HG03378 (cell line): ENCODE measurements at regions not wholly inside any gene's neighbourhood (a gene's known extent, or its start where the extent isn't known, plus 50 kb on each side); places are given as distances from the start of the nearest gene placed in this dataset.

Experiments used
- ATAC-seq: cut with Tn5 transposase; IDR thresholded peaks from one replicate; pipeline ENCODE4 v1.9.1; 2021; ENCODE audit warnings: mild to moderate bottlenecking, moderate library complexity; ENCODE audit not compliant: unreplicated experiment

- ATAC-seq: no peak
Observed at GRCh38 chr6:167672738-167673137, 154.0 kb upstream of the AFDN start.

- no peak for ATAC-seq
Observed at GRCh38 chr6:167673946-167674345, 152.8 kb upstream of the AFDN start.

- no peak for ATAC-seq
Observed at GRCh38 chr6:167674486-167674885, 152.2 kb upstream of the AFDN start.

GRCh38 chr6:167676000-167676665 lies 150.6 kb upstream of the AFDN start:
- no peak for ATAC-seq

- ATAC-seq: no peak
Observed at GRCh38 chr6:167676666-167677421, 149.9 kb upstream of the AFDN start.

GRCh38 chr6:167677422-167677789 lies 149.3 kb upstream of the AFDN start:
- ATAC-seq: no peak

GRCh38 chr6:167678102-167679101 lies 148.3 kb upstream of the AFDN start:
- ATAC-seq: no peak

- ATAC-seq: no peak
Observed at GRCh38 chr6:167679122-167679736, 147.5 kb upstream of the AFDN start.

- ATAC-seq: no peak
Observed at GRCh38 chr6:167679790-167680604, 146.7 kb upstream of the AFDN start.

- ATAC-seq: no peak
Observed at GRCh38 chr6:167680605-167681149, 146.0 kb upstream of the AFDN start.

GRCh38 chr6:167682125-167682524 lies 144.6 kb upstream of the AFDN start:
- ATAC-seq: no peak

- no peak for ATAC-seq
Observed at GRCh38 chr6:167682546-167683027, 144.1 kb upstream of the AFDN start.

GRCh38 chr6:167683028-167683862 lies 143.5 kb upstream of the AFDN start:
- ATAC-seq: no peak

GRCh38 chr6:167684276-167685104 lies 142.2 kb upstream of the AFDN start:
- no peak for ATAC-seq

- ATAC-seq: no peak
Observed at GRCh38 chr6:167685654-167686053, 141.1 kb upstream of the AFDN start.

GRCh38 chr6:167686204-167686893 lies 140.4 kb upstream of the AFDN start:
- ATAC-seq: no peak

GRCh38 chr6:167687116-167687725 lies 139.5 kb upstream of the AFDN start:
- ATAC-seq: no peak
